ENCODE measurements at regions not wholly inside any gene's neighbourhood (a gene's known extent, or its start where the extent isn't known, plus 50 kb on each side); places are given as distances from the start of the nearest gene placed in this dataset.

GRCh38 chr7:155945670-155946325, 133.5 kb upstream of the SHH start:
- Mint-ChIP-seq H3K27ac (ENCODE audit: unreplicated experiment) (no peak overlapping the region), H3K9me3 (ENCODE audit: unreplicated experiment) (no peaks in the 10 kb centered on the region), H3K27me3 (ENCODE audit: low read depth, unreplicated experiment) (no peaks in the 10 kb centered on the region), H3K4me3 (ENCODE audit: unreplicated experiment) (no peak overlapping the region), H3K36me3 (ENCODE audit: low read depth, unreplicated experiment) (no peaks in the 10 kb centered on the region), H3K4me1 (ENCODE audit: low read depth, unreplicated experiment) (peaks cover 13% of the 10 kb centered on the region)
- H3K79me2 ChIP-seq (ENCODE audit: insufficient read depth, low read length) = no peaks in the 10 kb centered on the region
- H3K27me3 ChIP-seq (ENCODE audit: insufficient read depth, low read length) = peaks cover 12% of the 10 kb centered on the region
- H3K4me3 ChIP-seq (ENCODE audit: insufficient read depth, low read depth, low read length) = no peak overlapping the region
- no peak overlapping the region for H2AFZ ChIP-seq (ENCODE audit: low read depth, low read length)
- no peak overlapping the region for H3K27ac ChIP-seq (ENCODE audit: low read depth, low read length)
- TF ChIP-seq CTCF (IDR thresholded peaks at IDR 0.05; ENCODE audit: insufficient read depth, low read depth, low read length) (no peak), EZH2 (IDR thresholded peaks at IDR 0.05; ENCODE audit: insufficient read depth, low read length) (no peak)
- no peak overlapping the region for H3K9ac ChIP-seq (ENCODE audit: low read length)
- H4K20me1 ChIP-seq (ENCODE audit: insufficient read depth, low read length) = no peaks in the 10 kb centered on the region
- no peak for FAIRE-seq
- H3K36me3 ChIP-seq (ENCODE audit: insufficient read depth, low read length) = no peaks in the 10 kb centered on the region
- no peak overlapping the region for H3K4me2 ChIP-seq (ENCODE audit: low read length)
- DNase-seq (ENCODE audit: low read depth) = no peak
- H3K4me1 ChIP-seq (ENCODE audit: insufficient read depth, low read length) = peaks cover 6% of the 10 kb centered on the region
- H3K9me3 ChIP-seq (ENCODE audit: insufficient read depth, low read depth, low read length) = peaks cover 2% of the 10 kb centered on the region

GRCh38 chr7:155944901-155945300, 132.6 kb upstream of the SHH start:
- H3K4me3 Mint-ChIP-seq (ENCODE audit: unreplicated experiment) = no peak overlapping the region
- Histone ChIP-seq H3K27me3 (ENCODE audit: insufficient read depth, low read length) (peaks cover 15% of the 10 kb centered on the region), H4K20me1 (ENCODE audit: insufficient read depth, low read length) (no peaks in the 10 kb centered on the region), H3K36me3 (ENCODE audit: insufficient read depth, low read length) (no peaks in the 10 kb centered on the region), H3K27ac (ENCODE audit: low read depth, low read length) (no peak overlapping the region), H3K4me3 (ENCODE audit: insufficient read depth, low read depth, low read length) (no peak overlapping the region), H3K9me3 (ENCODE audit: insufficient read depth, low read depth, low read length) (peaks cover 2% of the 10 kb centered on the region), H3K9ac (ENCODE audit: low read length) (no peak overlapping the region), H2AFZ (ENCODE audit: low read depth, low read length) (no peak overlapping the region), H3K4me2 (ENCODE audit: low read length) (no peak overlapping the region), H3K79me2 (ENCODE audit: insufficient read depth, low read length) (no peaks in the 10 kb centered on the region), H3K4me1 (ENCODE audit: insufficient read depth, low read length) (no peaks in the 10 kb centered on the region)
- no peak for DNase-seq (ENCODE audit: low read depth)
- no peak overlapping the region for H3K27ac Mint-ChIP-seq (ENCODE audit: unreplicated experiment)
- H3K4me1 Mint-ChIP-seq (ENCODE audit: low read depth, unreplicated experiment) = peaks cover 7% of the 10 kb centered on the region
- no peak for FAIRE-seq
- H3K27me3 Mint-ChIP-seq (ENCODE audit: low read depth, unreplicated experiment) = no peaks in the 10 kb centered on the region
- TF ChIP-seq CTCF (IDR thresholded peaks at IDR 0.05; ENCODE audit: insufficient read depth, low read depth, low read length) = no peak
- no peak for TF ChIP-seq EZH2 (IDR thresholded peaks at IDR 0.05; ENCODE audit: insufficient read depth, low read length)
- H3K36me3 Mint-ChIP-seq (ENCODE audit: low read depth, unreplicated experiment) = no peaks in the 10 kb centered on the region
- H3K9me3 Mint-ChIP-seq (ENCODE audit: unreplicated experiment) = peaks cover under 1% of the 10 kb centered on the region

GRCh38 chr7:155943251-155943899, 131.1 kb upstream of the SHH start:
- H3K4me3 ChIP-seq (ENCODE audit: insufficient read depth, low read depth, low read length) = no peak overlapping the region
- H3K27me3 Mint-ChIP-seq (ENCODE audit: low read depth, unreplicated experiment) = no peaks in the 10 kb centered on the region
- H3K4me1 Mint-ChIP-seq (ENCODE audit: low read depth, unreplicated experiment) = peaks cover 7% of the 10 kb centered on the region
- no peak overlapping the region for H2AFZ ChIP-seq (ENCODE audit: low read depth, low read length)
- TF ChIP-seq EZH2 (IDR thresholded peaks at IDR 0.05; ENCODE audit: insufficient read depth, low read length) = no peak
- TF ChIP-seq CTCF (IDR thresholded peaks at IDR 0.05; ENCODE audit: insufficient read depth, low read depth, low read length) = no peak
- no peak overlapping the region for H3K27ac Mint-ChIP-seq (ENCODE audit: unreplicated experiment)
- H3K9me3 Mint-ChIP-seq (ENCODE audit: unreplicated experiment) = peaks cover 3% of the 10 kb centered on the region
- H3K27ac ChIP-seq (ENCODE audit: low read depth, low read length) = no peak overlapping the region
- H3K79me2 ChIP-seq (ENCODE audit: insufficient read depth, low read length) = no peaks in the 10 kb centered on the region
- no peaks in the 10 kb centered on the region for H3K4me1 ChIP-seq (ENCODE audit: insufficient read depth, low read length)
- peaks cover 15% of the 10 kb centered on the region for H3K27me3 ChIP-seq (ENCODE audit: insufficient read depth, low read length)
- DNase-seq (ENCODE audit: low read depth) (no peak), FAIRE-seq (no peak)
- H3K9me3 ChIP-seq (ENCODE audit: insufficient read depth, low read depth, low read length) = peaks cover 2% of the 10 kb centered on the region
- no peaks in the 10 kb centered on the region for H3K36me3 Mint-ChIP-seq (ENCODE audit: low read depth, unreplicated experiment)
- H3K9ac ChIP-seq (ENCODE audit: low read length) = no peak overlapping the region
- H3K36me3 ChIP-seq (ENCODE audit: insufficient read depth, low read length) = no peaks in the 10 kb centered on the region
- H3K4me2 ChIP-seq (ENCODE audit: low read length) = no peak overlapping the region
- H3K4me3 Mint-ChIP-seq (ENCODE audit: unreplicated experiment) = no peak overlapping the region
- H4K20me1 ChIP-seq (ENCODE audit: insufficient read depth, low read length) = no peaks in the 10 kb centered on the region
